ENCODE measurements at regions not wholly inside any gene's neighbourhood (a gene's known extent, or its start where the extent isn't known, plus 50 kb on each side); places are given as distances from the start of the nearest gene placed in this dataset.

DNA sequence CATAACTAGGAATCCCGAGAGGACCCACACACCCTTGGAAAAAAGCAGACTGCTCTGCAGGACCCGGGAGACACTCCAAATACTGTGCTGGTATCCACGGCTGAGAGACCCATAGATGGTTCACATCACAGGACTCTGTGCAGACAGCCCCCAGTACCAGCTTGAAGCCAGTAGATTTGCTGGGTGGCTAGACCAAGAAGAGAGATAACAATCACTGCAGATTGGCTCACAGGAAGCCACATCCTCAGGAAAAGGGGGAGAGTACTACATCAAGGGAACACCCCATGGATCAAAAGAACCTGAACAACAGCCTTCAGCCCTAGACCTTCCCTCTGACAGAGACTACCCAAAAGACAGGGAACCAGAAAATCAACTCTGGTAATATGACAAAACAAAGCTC lies 223.8 kb upstream of the LRATD1 start:
- TF ChIP-seq, protein P1, sequence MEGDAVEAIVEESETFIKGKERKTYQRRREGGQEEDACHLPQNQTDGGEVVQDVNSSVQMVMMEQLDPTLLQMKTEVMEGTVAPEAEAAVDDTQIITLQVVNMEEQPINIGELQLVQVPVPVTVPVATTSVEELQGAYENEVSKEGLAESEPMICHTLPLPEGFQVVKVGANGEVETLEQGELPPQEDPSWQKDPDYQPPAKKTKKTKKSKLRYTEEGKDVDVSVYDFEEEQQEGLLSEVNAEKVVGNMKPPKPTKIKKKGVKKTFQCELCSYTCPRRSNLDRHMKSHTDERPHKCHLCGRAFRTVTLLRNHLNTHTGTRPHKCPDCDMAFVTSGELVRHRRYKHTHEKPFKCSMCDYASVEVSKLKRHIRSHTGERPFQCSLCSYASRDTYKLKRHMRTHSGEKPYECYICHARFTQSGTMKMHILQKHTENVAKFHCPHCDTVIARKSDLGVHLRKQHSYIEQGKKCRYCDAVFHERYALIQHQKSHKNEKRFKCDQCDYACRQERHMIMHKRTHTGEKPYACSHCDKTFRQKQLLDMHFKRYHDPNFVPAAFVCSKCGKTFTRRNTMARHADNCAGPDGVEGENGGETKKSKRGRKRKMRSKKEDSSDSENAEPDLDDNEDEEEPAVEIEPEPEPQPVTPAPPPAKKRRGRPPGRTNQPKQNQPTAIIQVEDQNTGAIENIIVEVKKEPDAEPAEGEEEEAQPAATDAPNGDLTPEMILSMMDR (IDR thresholded peaks at IDR 0.05; ENCODE audit: poor library complexity, severe bottlenecking) = no peak
- Histone ChIP-seq H3K4me3 (ENCODE audit: severe bottlenecking) (no peak overlapping the region), H3K9me3 (ENCODE audit: severe bottlenecking) (no peaks in the 10 kb centered on the region), H3K36me3 (ENCODE audit: low read depth) (no peaks in the 10 kb centered on the region), H3K27ac (ENCODE audit: poor library complexity, severe bottlenecking) (no peak overlapping the region), H3K4me1 (ENCODE audit: insufficient read depth, poor library complexity, severe bottlenecking) (no peaks in the 10 kb centered on the region), H3K27me3 (ENCODE audit: insufficient read depth, poor library complexity, severe bottlenecking) (no peaks in the 10 kb centered on the region)
- DNase-seq (ENCODE audit: low spot score) = no peak
- ATAC-seq (ENCODE audit: low read depth) = no peak

DNA sequence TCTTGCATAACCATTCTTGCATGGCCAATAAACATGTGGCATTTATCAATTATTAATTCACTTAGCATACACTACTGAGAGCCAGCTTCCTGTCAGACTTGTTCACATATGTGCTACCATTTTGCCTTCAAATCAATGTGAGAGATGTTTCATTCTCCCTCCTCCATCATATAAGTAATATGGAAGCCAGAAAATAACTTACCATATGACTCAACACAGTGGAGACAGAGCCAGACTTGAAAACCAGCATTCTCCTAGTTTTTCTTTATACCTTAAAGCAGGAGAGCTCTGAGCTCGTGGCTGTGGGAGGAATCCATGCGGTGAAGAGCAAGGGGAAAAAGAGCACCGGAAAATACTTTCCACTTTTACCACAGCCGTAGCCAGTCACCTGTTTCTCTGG lies 215.0 kb upstream of the LRATD1 start:
- H3K36me3 ChIP-seq (ENCODE audit: low read depth) = no peaks in the 10 kb centered on the region
- no peak for ATAC-seq (ENCODE audit: low read depth)
- TF ChIP-seq, protein P1 (IDR thresholded peaks at IDR 0.05; ENCODE audit: poor library complexity, severe bottlenecking) = no peak
- no peaks in the 10 kb centered on the region for H3K4me1 ChIP-seq (ENCODE audit: insufficient read depth, poor library complexity, severe bottlenecking)
- no peak for DNase-seq (ENCODE audit: low spot score)
- H3K4me3 ChIP-seq (ENCODE audit: severe bottlenecking) = no peak overlapping the region
- H3K9me3 ChIP-seq (ENCODE audit: severe bottlenecking) = no peaks in the 10 kb centered on the region
- no peaks in the 10 kb centered on the region for H3K27me3 ChIP-seq (ENCODE audit: insufficient read depth, poor library complexity, severe bottlenecking)
- no peak overlapping the region for H3K27ac ChIP-seq (ENCODE audit: poor library complexity, severe bottlenecking)

DNA sequence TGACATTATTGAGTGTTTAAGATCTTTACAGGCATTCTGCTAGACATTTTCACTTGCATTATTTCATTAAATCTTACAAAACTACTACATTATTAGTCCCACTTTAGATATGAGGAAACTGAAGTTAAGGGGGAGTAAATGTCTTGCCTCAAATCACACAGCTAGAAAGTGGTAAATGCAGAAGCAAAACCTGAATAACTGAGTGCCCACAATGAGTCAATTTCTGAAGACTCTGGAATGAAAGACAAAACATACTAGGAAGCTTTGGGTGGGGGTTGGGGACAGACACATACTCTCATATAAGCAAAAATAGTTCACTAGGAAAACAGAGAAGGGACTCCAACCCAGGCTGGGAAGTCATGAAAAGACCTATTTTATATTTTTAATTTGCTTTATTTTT lies 214.4 kb upstream of the LRATD1 start:
- H3K36me3 ChIP-seq (ENCODE audit: low read depth) = no peaks in the 10 kb centered on the region
- H3K9me3 ChIP-seq (ENCODE audit: severe bottlenecking) = no peaks in the 10 kb centered on the region
- H3K27ac ChIP-seq (ENCODE audit: poor library complexity, severe bottlenecking) = no peak overlapping the region
- H3K4me3 ChIP-seq (ENCODE audit: severe bottlenecking) = no peak overlapping the region
- ATAC-seq (ENCODE audit: low read depth) (no peak), DNase-seq (ENCODE audit: low spot score) (no peak)
- TF ChIP-seq, protein P1 (IDR thresholded peaks at IDR 0.05; ENCODE audit: poor library complexity, severe bottlenecking) = no peak
- no peaks in the 10 kb centered on the region for H3K4me1 ChIP-seq (ENCODE audit: insufficient read depth, poor library complexity, severe bottlenecking)
- no peaks in the 10 kb centered on the region for H3K27me3 ChIP-seq (ENCODE audit: insufficient read depth, poor library complexity, severe bottlenecking)

DNA sequence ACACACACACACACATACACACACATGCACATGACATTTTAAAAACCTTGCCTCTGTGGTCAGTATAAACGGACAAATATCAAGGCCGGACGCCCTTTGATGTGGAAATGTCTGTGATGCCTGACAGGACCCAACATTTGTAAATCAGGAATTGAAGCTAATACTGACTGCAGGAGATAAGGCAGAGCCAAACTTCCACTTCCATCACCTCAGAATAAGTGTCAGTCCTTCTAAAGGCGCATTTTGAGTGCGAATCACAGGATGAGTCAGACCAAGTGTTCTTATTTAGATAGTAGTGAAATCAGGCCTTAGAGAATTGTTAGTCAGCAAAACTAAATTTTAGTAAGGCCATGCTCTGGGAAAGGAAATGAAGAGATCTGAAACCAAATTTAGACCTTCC lies 211.7 kb upstream of the LRATD1 start:
- Histone ChIP-seq H3K9me3 (ENCODE audit: severe bottlenecking) (no peaks in the 10 kb centered on the region), H3K4me1 (ENCODE audit: insufficient read depth, poor library complexity, severe bottlenecking) (no peaks in the 10 kb centered on the region), H3K4me3 (ENCODE audit: severe bottlenecking) (no peak overlapping the region), H3K36me3 (ENCODE audit: low read depth) (no peaks in the 10 kb centered on the region), H3K27ac (ENCODE audit: poor library complexity, severe bottlenecking) (no peak overlapping the region), H3K27me3 (ENCODE audit: insufficient read depth, poor library complexity, severe bottlenecking) (no peaks in the 10 kb centered on the region)
- ATAC-seq (ENCODE audit: low read depth) = peak; percentile 40; the same call in 1 of the 3 replicates
- TF ChIP-seq, protein P1 (IDR thresholded peaks at IDR 0.05; ENCODE audit: poor library complexity, severe bottlenecking) = no peak
- no peak for DNase-seq (ENCODE audit: low spot score)

DNA sequence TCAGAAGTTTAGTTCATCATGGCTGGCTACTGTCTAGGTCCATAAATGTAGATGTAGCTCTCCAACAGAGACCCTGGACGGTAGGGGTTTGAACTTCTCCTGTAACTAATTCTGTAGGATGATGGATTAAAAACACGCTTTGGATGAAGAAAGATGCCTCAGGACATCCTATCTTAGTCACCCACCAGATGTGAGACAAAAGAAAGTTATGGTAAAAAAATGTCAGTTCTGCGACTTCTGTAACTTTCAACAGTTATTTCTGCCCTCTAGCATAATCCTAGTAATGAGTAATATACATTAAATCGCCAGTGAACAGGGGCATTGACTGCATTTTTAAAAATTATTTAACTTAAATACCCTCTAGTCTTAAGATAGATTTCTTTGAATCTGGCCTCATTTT lies 210.1 kb upstream of the LRATD1 start:
- no peak overlapping the region for H3K27ac ChIP-seq (ENCODE audit: poor library complexity, severe bottlenecking)
- H3K27me3 ChIP-seq (ENCODE audit: insufficient read depth, poor library complexity, severe bottlenecking) = no peaks in the 10 kb centered on the region
- no peak for DNase-seq (ENCODE audit: low spot score)
- no peaks in the 10 kb centered on the region for H3K36me3 ChIP-seq (ENCODE audit: low read depth)
- ATAC-seq (ENCODE audit: low read depth) = peak; percentile 60; the same call in 2 of the 3 replicates
- TF ChIP-seq, protein P1 (IDR thresholded peaks at IDR 0.05; ENCODE audit: poor library complexity, severe bottlenecking) = no peak
- H3K4me1 ChIP-seq (ENCODE audit: insufficient read depth, poor library complexity, severe bottlenecking) = no peaks in the 10 kb centered on the region
- H3K4me3 ChIP-seq (ENCODE audit: severe bottlenecking) = no peak overlapping the region
- no peaks in the 10 kb centered on the region for H3K9me3 ChIP-seq (ENCODE audit: severe bottlenecking)

All from RWPE2 (cell line).